K562 (cell line): ENCODE measurements at regions not wholly inside any gene's neighbourhood (a gene's known extent, or its start where the extent isn't known, plus 50 kb on each side); places are given as distances from the start of the nearest gene placed in this dataset.

Source experiments
- BRF1 ChIP-seq: IDR thresholded peaks from 3 replicates; pipeline ENCODE4 v1.6.1; 2011; ENCODE audit warnings: borderline replicate concordance, mild to moderate bottlenecking; ENCODE audit not compliant: insufficient read length; ENCODE audit errors: extremely low read depth
- EGR1 ChIP-seq: fragments of 450-650 bp; conservative IDR thresholded peaks from 2 replicates; pipeline ENCODE4 v1.6.1; 2017; ENCODE audit warnings: mild to moderate bottlenecking
- JUND ChIP-seq, 2 experiments: IDR thresholded peaks; 2 replicates in 1 of 2; 3 replicates in 1 of 2; pipeline ENCODE4 v1.6.1; 2011; ENCODE audit warnings: borderline replicate concordance in 2 of 2, low read depth in 2 of 2, low read length in 2 of 2, improper control_type of control experiment in 1 of 2, missing biosample characterization in 1 of 2, missing genetic modification characterization in 1 of 2, missing genetic modification reagents in 1 of 2
- MECOM ChIP-seq: fragments of 250-450 bp; sonication (Bioruptor Pico); IDR thresholded peaks from 2 replicates; pipeline ENCODE4 v1.8.0; 2022; ENCODE audit warnings: inconsistent platforms
- MEF2D ChIP-seq: conservative IDR thresholded peaks from 2 replicates; pipeline ENCODE4 v1.6.1; 2016; ENCODE audit warnings: low read depth, missing genetic modification characterization, missing compliant biosample characterization
- NCOA1 ChIP-seq: fragments of 450-650 bp; IDR thresholded peaks from 2 replicates; pipeline ENCODE4 v1.6.1; 2016; ENCODE audit warnings: low read depth
- RAD21 ChIP-seq, 2 experiments: fragments of 250-450 bp in 1 of 2; fragments of 450-650 bp in 1 of 2; sonication (Bioruptor Pico) in 1 of 2; formaldehyde crosslinking in 1 of 2; IDR thresholded peaks in 1 of 2; conservative IDR thresholded peaks in 1 of 2; 2 replicates each; pipeline versions ENCODE4 v1.4.0 to v1.8.0; 2020 to 2022; ENCODE audit warnings: mild to moderate bottlenecking in 2 of 2, moderate library complexity in 1 of 2
- SNIP1 ChIP-seq: fragments of 450-650 bp; IDR thresholded peaks from 2 replicates; pipeline ENCODE4 v1.7.1; 2017; ENCODE audit warnings: low read depth, mild to moderate bottlenecking
- ZNF165 ChIP-seq: fragments of 250-450 bp; sonication (Bioruptor Pico); IDR thresholded peaks from 2 replicates; pipeline ENCODE4 v1.4.0; 2020; ENCODE audit warnings: borderline replicate concordance
- ZNF436 ChIP-seq: fragments of 250-450, 450-650 bp; sonication (Bioruptor Pico); formaldehyde crosslinking; IDR thresholded peaks from 2 replicates; pipeline ENCODE4 v1.7.0; 2020; ENCODE audit warnings: mild to moderate bottlenecking
- TF ChIP-seq, protein P1 (sequence below), 2 experiments: fragments of 450-650 bp; IDR thresholded peaks; 2 replicates each; pipeline ENCODE4 v1.6.1; 2016; ENCODE audit warnings: mild to moderate bottlenecking in 2 of 2, borderline replicate concordance in 1 of 2, low read depth in 1 of 2, moderate library complexity in 1 of 2
- TF ChIP-seq, protein P2 (sequence below), 2 experiments: fragments of 450-650 bp; IDR thresholded peaks; 2 replicates each; pipeline ENCODE4 v1.6.1; 2018; ENCODE audit warnings: mild to moderate bottlenecking in 2 of 2, low read depth in 1 of 2; ENCODE audit not compliant: partially characterized antibody in 2 of 2

DNA sequence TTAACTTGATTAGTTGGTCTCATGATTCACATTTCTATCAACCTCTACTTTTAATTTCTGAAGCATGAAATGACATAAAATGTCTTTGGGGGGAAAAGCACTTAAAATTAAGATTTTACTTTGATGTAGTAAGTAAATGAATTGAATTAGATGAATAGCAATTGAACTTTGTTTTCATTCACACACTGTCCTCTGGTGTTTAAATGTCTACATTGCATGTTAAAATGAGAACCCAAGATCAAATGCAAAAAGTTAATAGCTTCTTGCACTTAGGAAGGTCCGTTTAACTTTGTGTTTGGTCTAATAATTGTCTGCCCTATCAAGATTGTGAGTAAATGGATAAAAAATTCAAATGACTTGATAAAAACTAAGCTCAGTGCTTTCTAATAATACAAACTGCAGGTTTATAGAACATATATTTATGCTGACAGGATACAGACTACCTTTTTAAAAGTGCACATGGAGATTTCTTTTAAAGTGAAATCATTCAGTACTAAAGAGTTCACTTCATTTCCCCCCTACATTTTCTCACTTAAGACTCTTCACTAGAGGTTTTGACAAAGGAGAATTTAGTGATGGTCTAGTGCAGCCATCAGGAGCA lies 156.2 kb upstream of the NABP1 start (continued):
- TF ChIP-seq NCOA1 (no peak), JUND (IDR thresholded peaks at IDR 0.05; ENCODE audit: borderline replicate concordance, low read depth, low read length) (no peak), JUND (tag; IDR thresholded peaks at IDR 0.05; ENCODE audit: borderline replicate concordance, low read depth, low read length) (no peak), MECOM (CRISPR knock-in tag) (no peak), EGR1 (no peak), BRF1 (no peak), SNIP1 (no peak), MEF2D (tag) (no peak), ZNF165 (CRISPR knock-in tag) (no peak), RAD21 (CRISPR knock-in tag; conservative IDR thresholded peaks at IDR 0.05 in 1 of 2, IDR thresholded peaks at IDR 0.05 in 1 of 2) (peak; percentile 69 to 86), ZNF436 (no peak)
- TF ChIP-seq, protein P1, sequence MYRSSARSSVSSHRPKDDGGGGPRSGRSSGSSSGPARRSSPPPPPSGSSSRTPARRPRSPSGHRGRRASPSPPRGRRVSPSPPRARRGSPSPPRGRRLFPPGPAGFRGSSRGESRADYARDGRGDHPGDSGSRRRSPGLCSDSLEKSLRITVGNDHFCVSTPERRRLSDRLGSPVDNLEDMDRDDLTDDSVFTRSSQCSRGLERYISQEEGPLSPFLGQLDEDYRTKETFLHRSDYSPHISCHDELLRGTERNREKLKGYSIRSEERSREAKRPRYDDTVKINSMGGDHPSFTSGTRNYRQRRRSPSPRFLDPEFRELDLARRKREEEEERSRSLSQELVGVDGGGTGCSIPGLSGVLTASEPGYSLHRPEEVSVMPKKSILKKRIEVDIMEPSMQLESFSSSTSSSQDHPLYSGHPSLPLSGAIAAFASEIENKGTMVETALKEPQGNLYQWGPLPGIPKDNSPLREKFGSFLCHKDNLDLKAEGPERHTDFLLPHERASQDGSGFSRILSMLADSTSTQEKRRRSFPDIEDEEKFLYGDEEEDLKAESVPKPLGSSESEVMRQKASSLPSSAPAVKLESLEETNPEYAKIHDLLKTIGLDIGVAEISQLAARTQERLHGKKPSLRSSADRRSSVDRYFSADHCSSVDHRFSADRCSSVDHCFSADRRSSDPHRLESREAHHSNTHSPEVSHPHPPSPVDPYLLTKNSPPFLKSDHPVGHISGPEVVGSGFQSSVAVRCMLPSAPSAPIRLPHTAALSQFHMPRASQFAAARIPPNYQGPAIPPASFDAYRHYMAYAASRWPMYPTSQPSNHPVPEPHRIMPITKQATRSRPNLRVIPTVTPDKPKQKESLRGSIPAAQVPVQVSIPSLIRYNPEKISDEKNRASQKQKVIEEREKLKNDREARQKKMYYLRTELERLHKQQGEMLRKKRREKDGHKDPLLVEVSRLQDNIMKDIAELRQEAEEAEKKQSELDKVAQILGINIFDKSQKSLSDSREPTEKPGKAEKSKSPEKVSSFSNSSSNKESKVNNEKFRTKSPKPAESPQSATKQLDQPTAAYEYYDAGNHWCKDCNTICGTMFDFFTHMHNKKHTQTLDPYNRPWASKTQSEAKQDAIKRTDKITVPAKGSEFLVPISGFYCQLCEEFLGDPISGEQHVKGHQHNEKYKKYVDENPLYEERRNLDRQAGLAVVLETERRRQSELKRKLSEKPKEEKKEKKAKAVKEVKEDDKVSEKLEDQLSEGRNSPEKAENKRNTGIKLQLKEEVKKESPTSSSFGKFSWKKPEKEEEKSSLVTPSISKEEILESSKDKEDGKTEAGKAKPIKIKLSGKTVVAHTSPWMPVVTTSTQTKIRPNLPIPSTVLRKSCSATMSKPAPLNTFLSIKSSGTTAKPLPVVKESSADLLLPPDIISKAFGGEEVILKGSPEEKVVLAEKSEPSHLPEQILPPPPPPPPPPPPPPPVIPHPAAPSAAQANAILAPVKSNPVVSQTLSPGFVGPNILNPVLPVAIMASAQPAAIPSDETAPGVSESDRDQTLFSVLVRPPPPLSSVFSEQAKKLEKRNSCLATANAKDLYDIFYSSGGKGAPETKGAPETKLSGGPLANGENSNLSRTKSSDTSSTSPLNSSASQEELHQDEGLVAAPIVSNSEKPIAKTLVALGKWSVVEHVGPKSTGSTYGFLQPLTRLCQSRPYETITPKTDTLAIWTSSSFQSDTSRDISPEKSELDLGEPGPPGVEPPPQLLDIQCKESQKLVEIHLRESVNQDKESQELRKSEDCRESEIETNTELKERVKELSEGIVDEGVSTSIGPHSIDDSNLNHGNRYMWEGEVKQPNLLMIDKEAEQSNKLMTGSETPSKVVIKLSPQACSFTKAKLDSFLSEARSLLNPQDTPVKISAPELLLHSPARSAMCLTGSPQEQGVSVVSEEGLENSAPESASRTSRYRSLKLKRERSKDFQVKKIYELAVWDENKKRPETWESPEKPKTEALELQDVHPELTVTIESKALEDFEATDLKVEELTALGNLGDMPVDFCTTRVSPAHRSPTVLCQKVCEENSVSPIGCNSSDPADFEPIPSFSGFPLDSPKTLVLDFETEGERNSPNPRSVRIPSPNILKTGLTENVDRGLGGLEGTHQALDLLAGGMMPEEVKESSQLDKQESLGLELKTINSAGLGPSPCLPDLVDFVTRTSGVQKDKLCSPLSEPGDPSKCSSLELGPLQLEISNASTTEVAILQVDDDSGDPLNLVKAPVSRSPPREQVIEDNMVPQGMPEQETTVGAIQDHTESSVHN (IDR thresholded peaks at IDR 0.05; ENCODE audit: borderline replicate concordance in 1 of 2, low read depth in 1 of 2): no peak
- TF ChIP-seq, protein P2, sequence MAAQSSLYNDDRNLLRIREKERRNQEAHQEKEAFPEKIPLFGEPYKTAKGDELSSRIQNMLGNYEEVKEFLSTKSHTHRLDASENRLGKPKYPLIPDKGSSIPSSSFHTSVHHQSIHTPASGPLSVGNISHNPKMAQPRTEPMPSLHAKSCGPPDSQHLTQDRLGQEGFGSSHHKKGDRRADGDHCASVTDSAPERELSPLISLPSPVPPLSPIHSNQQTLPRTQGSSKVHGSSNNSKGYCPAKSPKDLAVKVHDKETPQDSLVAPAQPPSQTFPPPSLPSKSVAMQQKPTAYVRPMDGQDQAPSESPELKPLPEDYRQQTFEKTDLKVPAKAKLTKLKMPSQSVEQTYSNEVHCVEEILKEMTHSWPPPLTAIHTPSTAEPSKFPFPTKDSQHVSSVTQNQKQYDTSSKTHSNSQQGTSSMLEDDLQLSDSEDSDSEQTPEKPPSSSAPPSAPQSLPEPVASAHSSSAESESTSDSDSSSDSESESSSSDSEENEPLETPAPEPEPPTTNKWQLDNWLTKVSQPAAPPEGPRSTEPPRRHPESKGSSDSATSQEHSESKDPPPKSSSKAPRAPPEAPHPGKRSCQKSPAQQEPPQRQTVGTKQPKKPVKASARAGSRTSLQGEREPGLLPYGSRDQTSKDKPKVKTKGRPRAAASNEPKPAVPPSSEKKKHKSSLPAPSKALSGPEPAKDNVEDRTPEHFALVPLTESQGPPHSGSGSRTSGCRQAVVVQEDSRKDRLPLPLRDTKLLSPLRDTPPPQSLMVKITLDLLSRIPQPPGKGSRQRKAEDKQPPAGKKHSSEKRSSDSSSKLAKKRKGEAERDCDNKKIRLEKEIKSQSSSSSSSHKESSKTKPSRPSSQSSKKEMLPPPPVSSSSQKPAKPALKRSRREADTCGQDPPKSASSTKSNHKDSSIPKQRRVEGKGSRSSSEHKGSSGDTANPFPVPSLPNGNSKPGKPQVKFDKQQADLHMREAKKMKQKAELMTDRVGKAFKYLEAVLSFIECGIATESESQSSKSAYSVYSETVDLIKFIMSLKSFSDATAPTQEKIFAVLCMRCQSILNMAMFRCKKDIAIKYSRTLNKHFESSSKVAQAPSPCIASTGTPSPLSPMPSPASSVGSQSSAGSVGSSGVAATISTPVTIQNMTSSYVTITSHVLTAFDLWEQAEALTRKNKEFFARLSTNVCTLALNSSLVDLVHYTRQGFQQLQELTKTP (IDR thresholded peaks at IDR 0.05; ENCODE audit: low read depth in 1 of 2, partially characterized antibody in 2 of 2): no peak
